OCI-LY1 (cell line): ENCODE measurements at regions not wholly inside any gene's neighbourhood (a gene's known extent, or its start where the extent isn't known, plus 50 kb on each side); places are given as distances from the start of the nearest gene placed in this dataset.

Experiments
- H2AFZ ChIP-seq: fragments of 200-600 bp; sonication (generic), shearing (Covaris generic); 2 replicates; pipeline ENCODE4 v1.6.0; 2014; ENCODE audit warnings: antibody characterized with exemption, mild to moderate bottlenecking, low read length
- H3F3A ChIP-seq: fragments of 200-600 bp; sonication (generic), shearing (Covaris generic); 2 replicates; pipeline ENCODE4 v1.6.0; 2014; ENCODE audit warnings: mild to moderate bottlenecking, antibody characterized with exemption, low read length, moderate library complexity; ENCODE audit not compliant: insufficient read depth
- H3K27ac ChIP-seq: fragments of 200-600 bp; sonication (generic); 2 replicates; pipeline ENCODE4 v1.5.1; 2014; ENCODE audit warnings: low read length, mixed run types, mild to moderate bottlenecking, low read depth; ENCODE audit not compliant: poor library complexity, severe bottlenecking
- H3K27me3 ChIP-seq: fragments of 200-600 bp; sonication (generic); 2 replicates; pipeline ENCODE4 v1.6.0; 2014; ENCODE audit warnings: antibody characterized with exemption, mild to moderate bottlenecking, low read length, moderate library complexity; ENCODE audit not compliant: insufficient read depth
- H3K36me3 ChIP-seq: fragments of 200-600 bp; sonication (generic); 2 replicates; pipeline ENCODE4 v1.6.1; 2014; ENCODE audit warnings: mild to moderate bottlenecking, antibody characterized with exemption, low read length, moderate library complexity, mixed read lengths; ENCODE audit not compliant: insufficient read depth
- H3K4me1 ChIP-seq: fragments of 200-600 bp; sonication (generic); 2 replicates; pipeline ENCODE4 v1.5.1; 2014; ENCODE audit warnings: mild to moderate bottlenecking, low read length, moderate library complexity; ENCODE audit not compliant: insufficient read depth, severe bottlenecking
- H3K4me2 ChIP-seq: fragments of 200-600 bp; sonication (generic), shearing (Covaris generic); 2 replicates; pipeline ENCODE4 v1.6.1; 2014; ENCODE audit warnings: low read length
- H3K4me3 ChIP-seq: fragments of 200-600 bp; sonication (generic); 2 replicates; pipeline ENCODE4 v1.5.1; 2014; ENCODE audit warnings: low read length, low read depth, mild to moderate bottlenecking, mixed read lengths; ENCODE audit not compliant: poor library complexity, severe bottlenecking
- H3K79me2 ChIP-seq: fragments of 200-600 bp; shearing (Covaris generic); 2 replicates; pipeline ENCODE4 v1.6.1; 2016; ENCODE audit warnings: mixed run types, low read length, mixed read lengths; ENCODE audit not compliant: insufficient read depth
- H3K9ac ChIP-seq: fragments of 200-600 bp; sonication (generic), shearing (Covaris generic); 2 replicates; pipeline ENCODE4 v1.6.1; 2014; ENCODE audit warnings: mild to moderate bottlenecking, low read length, mixed read lengths
- H3K9me2 ChIP-seq: fragments of 200-600 bp; sonication (generic), shearing (Covaris generic); 2 replicates; pipeline ENCODE4 v1.6.1; 2014; ENCODE audit warnings: low read depth, mild to moderate bottlenecking, low read length, mixed read lengths
- H3K9me3 ChIP-seq: fragments of 200-600 bp; shearing (Covaris generic); 2 replicates; pipeline ENCODE4 v1.6.1; 2014; ENCODE audit warnings: low read length, mixed read lengths
- H4K20me1 ChIP-seq: fragments of 200-600 bp; sonication (generic), shearing (Covaris generic); 2 replicates; pipeline ENCODE4 v1.6.0; 2016; ENCODE audit warnings: mild to moderate bottlenecking, low read length; ENCODE audit not compliant: insufficient read depth
- CTCF ChIP-seq: fragments of 200-600 bp; sonication (generic), shearing (Covaris generic); IDR thresholded peaks from 2 replicates; pipeline ENCODE4 v1.5.1; 2017; ENCODE audit warnings: mild to moderate bottlenecking, antibody characterized with exemption, low read length, moderate library complexity, mixed read lengths
- EZH2 ChIP-seq: fragments of 200-600 bp; sonication (generic), shearing (Covaris generic); IDR thresholded peaks from 2 replicates; pipeline ENCODE4 v1.8.0; 2017; ENCODE audit warnings: borderline replicate concordance, mixed run types, mild to moderate bottlenecking, antibody characterized with exemption, low read length, moderate library complexity, mixed read lengths

DNA sequence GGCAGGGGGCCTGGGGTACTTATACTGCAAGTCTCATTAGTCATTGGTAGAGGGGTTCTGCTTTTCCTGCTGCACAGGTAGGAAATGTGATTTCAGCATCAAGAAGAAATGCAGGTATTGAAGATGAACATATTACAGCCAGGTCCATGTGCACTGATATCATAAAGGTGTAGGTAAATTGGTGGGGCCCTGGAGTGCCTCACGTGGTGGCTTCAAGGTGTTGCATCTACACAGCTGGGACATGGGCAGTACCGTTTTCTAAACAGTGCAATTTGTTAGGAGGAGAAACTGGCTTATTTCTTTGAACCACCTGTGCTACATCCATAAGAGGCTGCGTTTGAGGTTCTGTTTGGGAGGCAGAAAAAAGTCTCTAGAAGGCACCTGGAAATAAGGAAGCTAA is 618.1 kb upstream of the RBFOX1 start:
- Histone ChIP-seq H3K4me1 (no peaks in the 10 kb centered on the region), H3K4me2 (no peak overlapping the region), H3K27me3 (no peaks in the 10 kb centered on the region), H2AFZ (no peak overlapping the region), H3F3A (no peaks in the 10 kb centered on the region), H3K9me2 (no peaks in the 10 kb centered on the region), H3K9me3 (no peaks in the 10 kb centered on the region), H3K27ac (no peak overlapping the region), H3K79me2 (no peaks in the 10 kb centered on the region), H3K9ac (no peak overlapping the region), H3K4me3 (no peak overlapping the region), H4K20me1 (no peaks in the 10 kb centered on the region), H3K36me3 (no peaks in the 10 kb centered on the region)
- no peak for TF ChIP-seq EZH2
- peak; percentile 19; the same call in 1 of the 2 replicates for TF ChIP-seq CTCF

GRCh38 chr16:6709736-6710135 is 622.9 kb upstream of the RBFOX1 start:
- H3K27me3 ChIP-seq: no peaks in the 10 kb centered on the region
- H3K27ac ChIP-seq: no peak overlapping the region
- H3K4me2 ChIP-seq: no peak overlapping the region
- no peaks in the 10 kb centered on the region for H3K36me3 ChIP-seq
- H3K9me2 ChIP-seq: no peaks in the 10 kb centered on the region
- no peaks in the 10 kb centered on the region for H3K4me1 ChIP-seq
- H3F3A ChIP-seq: no peaks in the 10 kb centered on the region
- H3K9me3 ChIP-seq: no peaks in the 10 kb centered on the region
- H4K20me1 ChIP-seq: no peaks in the 10 kb centered on the region
- no peak overlapping the region for H3K4me3 ChIP-seq
- H3K9ac ChIP-seq: no peak overlapping the region
- no peak overlapping the region for H2AFZ ChIP-seq
- TF ChIP-seq CTCF (no peak), EZH2 (no peak)
- no peaks in the 10 kb centered on the region for H3K79me2 ChIP-seq

DNA sequence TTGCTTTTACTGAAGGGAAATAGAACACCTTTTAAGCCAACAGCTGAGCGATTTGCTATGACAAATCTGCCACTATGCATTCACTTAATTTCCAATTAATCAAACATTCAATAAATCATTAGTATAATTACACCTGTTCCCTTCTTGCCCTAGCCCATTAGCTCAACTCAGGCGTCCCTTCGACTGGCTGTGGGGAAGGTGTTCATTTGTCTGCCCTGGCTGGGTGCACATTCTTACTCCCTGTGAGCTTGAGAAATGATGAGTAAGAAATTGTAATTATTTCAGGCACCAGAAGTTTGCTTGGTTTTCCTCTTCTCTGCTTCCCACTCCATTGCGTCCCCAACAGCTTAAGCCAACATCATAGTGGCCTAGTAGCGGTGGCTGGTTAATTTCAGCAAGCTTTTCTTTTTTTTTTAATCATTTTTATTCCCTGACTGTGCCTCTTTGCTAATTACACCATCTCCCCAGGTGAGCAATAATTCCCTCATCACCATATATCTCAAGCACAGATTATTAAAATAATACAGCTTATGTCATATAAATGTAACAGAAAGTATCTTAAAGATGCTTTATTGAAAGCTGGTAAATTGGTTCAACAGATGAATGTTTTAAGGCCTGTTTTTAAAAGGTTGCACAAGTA is 623.9 kb upstream of the RBFOX1 start:
- Histone ChIP-seq H2AFZ (no peak overlapping the region), H3K9me3 (no peaks in the 10 kb centered on the region), H4K20me1 (no peaks in the 10 kb centered on the region), H3K36me3 (no peaks in the 10 kb centered on the region), H3K9ac (no peak overlapping the region), H3K4me3 (no peak overlapping the region), H3K79me2 (no peaks in the 10 kb centered on the region), H3K4me1 (no peaks in the 10 kb centered on the region), H3K4me2 (no peak overlapping the region), H3K9me2 (no peaks in the 10 kb centered on the region), H3K27me3 (no peaks in the 10 kb centered on the region), H3F3A (no peaks in the 10 kb centered on the region), H3K27ac (no peak overlapping the region)
- TF ChIP-seq EZH2: no peak

- H3K9me2 ChIP-seq: no peaks in the 10 kb centered on the region
- H4K20me1 ChIP-seq: no peaks in the 10 kb centered on the region
- no peaks in the 10 kb centered on the region for H3K79me2 ChIP-seq
- H3F3A ChIP-seq: no peaks in the 10 kb centered on the region
- H3K4me3 ChIP-seq: no peak overlapping the region
- H3K4me2 ChIP-seq: no peak overlapping the region
- no peaks in the 10 kb centered on the region for H3K9me3 ChIP-seq
- no peak overlapping the region for H3K9ac ChIP-seq
- no peaks in the 10 kb centered on the region for H3K27me3 ChIP-seq
- H3K36me3 ChIP-seq: no peaks in the 10 kb centered on the region
- H3K4me1 ChIP-seq: no peaks in the 10 kb centered on the region
- H3K27ac ChIP-seq: no peak overlapping the region
- no peak overlapping the region for H2AFZ ChIP-seq
- TF ChIP-seq EZH2 (no peak), CTCF (no peak)
Observed at GRCh38 chr16:6704306-6704930, 628.2 kb upstream of the RBFOX1 start.
